BJ (cell line): ENCODE measurements at regions not wholly inside any gene's neighbourhood (a gene's known extent, or its start where the extent isn't known, plus 50 kb on each side); places are given as distances from the start of the nearest gene placed in this dataset.

Source experiments
- CTCF ChIA-PET: fragments of 350-600 bp; formaldehyde crosslinking; extraction: SDS; loops from one replicate; lab custom pipeline; 2021; ENCODE audit warnings: antibody characterized with exemption, inconsistent platforms; lab: Yijun Ruan, JAX
- POLR2A ChIA-PET: fragments of 300-600 bp; sonication (Branson Sonifier 250); formaldehyde crosslinking; extraction: SDS; loops from one replicate; lab custom pipeline; 2021; ENCODE audit warnings: antibody characterized with exemption; lab: Charles Lee
- DNase-seq: peaks from one replicate; pipeline ENCODE4 v3.0.0-alpha.2; 2011; ENCODE audit warnings: low read depth
- H3K27me3 ChIP-seq: 2 replicates; pipeline ENCODE4 v1.6.0; 2011; ENCODE audit warnings: low read length; ENCODE audit not compliant: control insufficient read depth, insufficient read depth
- H3K36me3 ChIP-seq: 2 replicates; pipeline ENCODE4 v1.5.1; 2011; ENCODE audit warnings: low read length; ENCODE audit not compliant: control insufficient read depth, insufficient read depth
- H3K4me3 ChIP-seq: 2 replicates; pipeline ENCODE4 v1.5.1; 2011; ENCODE audit warnings: low read depth, mild to moderate bottlenecking, control low read depth, low read length
- CTCF ChIP-seq: IDR thresholded peaks from 2 replicates; pipeline ENCODE4 v1.5.1; 2011; ENCODE audit warnings: low read depth, mild to moderate bottlenecking, control low read depth, inconsistent platforms, low read length, moderate library complexity; ENCODE audit not compliant: insufficient read depth

- ChIA-PET POLR2A (no interaction called here), CTCF (no interaction called here)
- no peak for TF ChIP-seq CTCF
- H3K27me3 ChIP-seq, result no peaks in the 10 kb centered on the region
- H3K36me3 ChIP-seq, result no peaks in the 10 kb centered on the region
- DNase-seq, result no peak
- H3K4me3 ChIP-seq, result no peak overlapping the region
Observed at GRCh38 chr6:140576004-140576555, 1201.6 kb upstream of the CITED2 start.

GRCh38 chr6:140572867-140573266, 1198.4 kb upstream of the CITED2 start:
- no peak overlapping the region for H3K4me3 ChIP-seq
- POLR2A ChIA-PET, result no interaction called here
- CTCF ChIA-PET, result no interaction called here
- no peak for TF ChIP-seq CTCF
- H3K36me3 ChIP-seq, result no peaks in the 10 kb centered on the region
- no peaks in the 10 kb centered on the region for H3K27me3 ChIP-seq
- no peak for DNase-seq

- no peak for TF ChIP-seq CTCF
- POLR2A ChIA-PET, result no interaction called here
- CTCF ChIA-PET, result interaction anchor here (0.7 kb wide), 1 partner anchor 31 kb away, joined by 3 read pairs; no protein-coding TSS in a partner anchor
Observed at GRCh38 chr6:140572129-140572528, 1197.7 kb upstream of the CITED2 start.

GRCh38 chr6:140571145-140571544, 1196.7 kb upstream of the CITED2 start:
- no peak for DNase-seq
- POLR2A ChIA-PET, result interaction anchor here (0.5 to 1.0 kb wide), 3 partner anchors 220 to 500 kb away, joined by 3 read pairs; no protein-coding TSS in a partner anchor
- no peaks in the 10 kb centered on the region for H3K36me3 ChIP-seq
- H3K27me3 ChIP-seq, result no peaks in the 10 kb centered on the region
- TF ChIP-seq CTCF, result no peak
- no peak overlapping the region for H3K4me3 ChIP-seq
- CTCF ChIA-PET, result no interaction called here

More at GRCh38 chr6:140572129-140572528, 1197.7 kb upstream of the CITED2 start:
- DNase-seq, result peak; percentile 93
- Histone ChIP-seq H3K4me3 (no peak overlapping the region), H3K36me3 (no peaks in the 10 kb centered on the region), H3K27me3 (no peaks in the 10 kb centered on the region)

- no peak for TF ChIP-seq CTCF
- POLR2A ChIA-PET, result no interaction called here
Observed at GRCh38 chr6:140567466-140567865, 1193.0 kb upstream of the CITED2 start.

More at GRCh38 chr6:140567466-140567865, 1193.0 kb upstream of the CITED2 start:
- no peak for DNase-seq
- CTCF ChIA-PET, result interaction anchor here (0.8 to 1.2 kb wide), 2 partner anchors 13 to 26 kb away, joined by 3 read pairs; no protein-coding TSS in a partner anchor
- H3K36me3 ChIP-seq, result no peaks in the 10 kb centered on the region
- H3K27me3 ChIP-seq, result no peaks in the 10 kb centered on the region
- no peak overlapping the region for H3K4me3 ChIP-seq
